Pancreas (tissue), 10 donors: ENCODE measurements at regions not wholly inside any gene's neighbourhood (a gene's known extent, or its start where the extent isn't known, plus 50 kb on each side); places are given as distances from the start of the nearest gene placed in this dataset.

Source experiments
- ATAC-seq, 4 donors: fragments of 200-7000 bp; cut with Tn5 transposase; one replicate each; pipeline versions ENCODE4 v1.8.0 to v1.9.1; 2020; ENCODE audit warnings: mild to moderate bottlenecking in 4 of 4, moderate library complexity in 4 of 4
- DNase-seq, 6 donors: peaks; one replicate each; pipeline ENCODE4 v3.0.0-alpha.2; 2020
- FAIRE-seq: peaks from 2 replicates; lab custom pipeline; 2012; peaks lifted over from hg19 to GRCh38; lab: Jason Lieb, UNC
- H3K27ac ChIP-seq, 4 donors: fragments of 200-600 bp; sonication (generic); 1 replicate in 3 of 4; 2 replicates in 1 of 4; pipeline versions ENCODE4 v1.5.0 to v1.8.0; 2020
- H3K27me3 ChIP-seq, 4 donors: fragments of 200-600 bp; one replicate each; pipeline ENCODE4 v1.8.0; 2021
- H3K36me3 ChIP-seq, 3 donors: fragments of 200-600 bp; sonication (generic) in 1 of 3; one replicate each; pipeline versions ENCODE4 v1.5.0 to v1.8.0; 2020 to 2021
- H3K4me1 ChIP-seq, 3 donors: fragments of 200-600 bp; one replicate each; pipeline ENCODE4 v1.8.0; 2021
- H3K4me3 ChIP-seq, 4 donors: fragments of 200-600 bp; sonication (generic) in 2 of 4; one replicate each; pipeline versions ENCODE4 v1.5.0 to v1.8.0; 2020 to 2021
- H3K9me3 ChIP-seq, 4 donors: fragments of 200-600 bp; one replicate each; pipeline ENCODE4 v1.8.0; 2021
- WGBS, 2 donors: extraction: QIAGEN DNeasy Blood & Tissue Kit; methylation state at CpG; one replicate each; pipeline ENCODE4 v1.1.7; 2013; 5-methylcytosine and 5-hydroxymethylcytosine counted together
- intact Hi-C, 3 donors: fragments of 100-400 bp; cut with DNase I; formaldehyde crosslinking; loops; one replicate each; pipeline versions ENCODE4 v1.11.1 to v1.14.2; 2022
- TF ChIP-seq, protein P1 (sequence below), 4 donors: fragments of 200-600 bp; sonication (generic) in 3 of 4; IDR thresholded peaks; one replicate each; pipeline versions ENCODE4 v1.5.0 to v1.8.0; 2021; ENCODE audit warnings: antibody characterized with exemption in 4 of 4
- donor health status: healthy with polysubstance abuse.
- donor health status: DM: no; HTN: no; CAD: no; lungs with moderate emphysema.
- donor health status: DM: no; HTN: no; CAD: no.
- donor health status: control.
- donor health status: control.
- donor health status: Bipolar disorder and iron deficiency.
- donor health status: DM: yes; HTN: yes; CAD: no.
- donor health status: DM: no; HTN: no; CAD: no.
- donor health status: DM: no; HTN: no; CAD: no.
- donor health status: DM: yes; HTN: yes; CAD: no.

GRCh38 chr18:71583252-71583651, 960.9 kb downstream of the CBLN2 start:
- Histone ChIP-seq H3K36me3 (no peaks in the 10 kb centered on the region), H3K4me3 (no peak overlapping the region), H3K9me3 (no peaks in the 10 kb centered on the region), H3K27me3 (no peaks in the 10 kb centered on the region), H3K27ac (no peak overlapping the region), H3K4me1 (no peaks in the 10 kb centered on the region)
- intact Hi-C loops = no loop called here
- TF ChIP-seq, protein P1, sequence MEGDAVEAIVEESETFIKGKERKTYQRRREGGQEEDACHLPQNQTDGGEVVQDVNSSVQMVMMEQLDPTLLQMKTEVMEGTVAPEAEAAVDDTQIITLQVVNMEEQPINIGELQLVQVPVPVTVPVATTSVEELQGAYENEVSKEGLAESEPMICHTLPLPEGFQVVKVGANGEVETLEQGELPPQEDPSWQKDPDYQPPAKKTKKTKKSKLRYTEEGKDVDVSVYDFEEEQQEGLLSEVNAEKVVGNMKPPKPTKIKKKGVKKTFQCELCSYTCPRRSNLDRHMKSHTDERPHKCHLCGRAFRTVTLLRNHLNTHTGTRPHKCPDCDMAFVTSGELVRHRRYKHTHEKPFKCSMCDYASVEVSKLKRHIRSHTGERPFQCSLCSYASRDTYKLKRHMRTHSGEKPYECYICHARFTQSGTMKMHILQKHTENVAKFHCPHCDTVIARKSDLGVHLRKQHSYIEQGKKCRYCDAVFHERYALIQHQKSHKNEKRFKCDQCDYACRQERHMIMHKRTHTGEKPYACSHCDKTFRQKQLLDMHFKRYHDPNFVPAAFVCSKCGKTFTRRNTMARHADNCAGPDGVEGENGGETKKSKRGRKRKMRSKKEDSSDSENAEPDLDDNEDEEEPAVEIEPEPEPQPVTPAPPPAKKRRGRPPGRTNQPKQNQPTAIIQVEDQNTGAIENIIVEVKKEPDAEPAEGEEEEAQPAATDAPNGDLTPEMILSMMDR (IDR thresholded peaks at IDR 0.05) = no peak
- ATAC-seq (no peak), DNase-seq (no peak), FAIRE-seq (no peak)
- 70 to 81% methylated on average over 4 of the region's 4 CpGs for WGBS, 2 donors

- no peak for DNase-seq
- intact Hi-C loops = loop anchor here in 1 of 3 donors (5.0 kb wide), 1 partner anchor 72 kb away; no protein-coding TSS in a partner anchor
Observed at GRCh38 chr18:71554686-71555085, 989.5 kb downstream of the CBLN2 start.

DNA sequence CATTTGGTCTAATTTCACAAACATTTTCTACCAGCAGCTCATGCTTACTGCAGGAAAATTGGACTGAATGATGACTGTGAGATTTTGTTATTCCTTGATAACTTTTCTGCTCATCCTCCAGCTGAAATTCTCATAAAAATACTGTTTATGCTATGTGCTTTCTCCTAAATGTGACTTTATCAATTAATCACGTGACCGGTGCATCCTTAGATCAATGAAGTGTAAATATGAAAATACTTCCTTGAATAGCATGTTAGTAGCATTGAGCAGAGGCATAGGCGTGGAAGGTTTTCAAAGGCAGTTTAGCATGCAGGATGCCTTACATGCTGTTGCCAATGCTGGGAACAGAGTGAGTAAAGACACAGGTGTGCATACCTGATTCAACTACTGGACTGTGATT, 1002.5 kb downstream of the CBLN2 start:
- no peak overlapping the region for H3K27ac ChIP-seq
- intact Hi-C loops = no loop called here
- H3K4me3 ChIP-seq = no peak overlapping the region
- no peaks in the 10 kb centered on the region for H3K27me3 ChIP-seq
- DNase-seq (no peak), FAIRE-seq (no peak), ATAC-seq (no peak)
- TF ChIP-seq, protein P1 (IDR thresholded peaks at IDR 0.05) = no peak
- WGBS, 2 donors = 49 to 62% methylated on average over 3 of the region's 3 CpGs
- H3K4me1 ChIP-seq = no peaks in the 10 kb centered on the region
- no peaks in the 10 kb centered on the region for H3K9me3 ChIP-seq
- no peaks in the 10 kb centered on the region for H3K36me3 ChIP-seq

More at GRCh38 chr18:71554686-71555085, 989.5 kb downstream of the CBLN2 start:
- no peaks in the 10 kb centered on the region for H3K9me3 ChIP-seq
- H3K27me3 ChIP-seq = no peaks in the 10 kb centered on the region
- 44 to 73% methylated on average over 2 of the region's 2 CpGs for WGBS, 2 donors
- no peak overlapping the region for H3K4me3 ChIP-seq
- no peaks in the 10 kb centered on the region for H3K36me3 ChIP-seq
- TF ChIP-seq, protein P1 (IDR thresholded peaks at IDR 0.05) = no peak
- H3K4me1 ChIP-seq = no peaks in the 10 kb centered on the region
- ATAC-seq = no peak
- FAIRE-seq = no peak
- H3K27ac ChIP-seq = no peak overlapping the region

GRCh38 chr18:71529703-71530303, 1014.3 kb downstream of the CBLN2 start:
- H3K27ac ChIP-seq = no peak overlapping the region
- H3K4me1 ChIP-seq = no peaks in the 10 kb centered on the region
- no peak for DNase-seq
- intact Hi-C loops = no loop called here
- H3K36me3 ChIP-seq = no peaks in the 10 kb centered on the region
- H3K27me3 ChIP-seq = no peaks in the 10 kb centered on the region
- TF ChIP-seq, protein P1 (IDR thresholded peaks at IDR 0.05) = no peak
- no peak for FAIRE-seq
- WGBS, 2 donors = 41 to 50% methylated on average over 3 of the region's 3 CpGs
- no peak for ATAC-seq
- no peaks in the 10 kb centered on the region for H3K9me3 ChIP-seq
- no peak overlapping the region for H3K4me3 ChIP-seq
